Activated B cell treated with CpG ODN at 0.5 μM for 24 hours (primary cell): ENCODE measurements at regions not wholly inside any gene's neighbourhood (a gene's known extent, or its start where the extent isn't known, plus 50 kb on each side); places are given as distances from the start of the nearest gene placed in this dataset.

Experiments used
- ATAC-seq: fragments of 200-7000 bp; cut with Tn5 transposase; one replicate; pipeline ENCODE4 v1.10.0; 2021; ENCODE audit warnings: low read depth, mild to moderate bottlenecking, moderate library complexity
- CTCF ChIA-PET: fragments of 350-600 bp; sonication (Branson Sonifier 250); formaldehyde crosslinking; loops from one replicate; lab custom pipeline; 2021; ENCODE audit warnings: antibody characterized with exemption; lab: Charles Lee
- POLR2A ChIA-PET: fragments of 350-600 bp; sonication (Branson Sonifier 250); formaldehyde crosslinking; loops from one replicate; lab custom pipeline; 2021; ENCODE audit warnings: antibody characterized with exemption; lab: Charles Lee
- DNase-seq: peaks from one replicate; pipeline ENCODE4 v3.0.0; 2022
- H3K27ac Mint-ChIP-seq: one replicate; pipeline ENCODE4 v1.8.0; 2020; ENCODE audit warnings: mixed read lengths
- H3K27me3 Mint-ChIP-seq: one replicate; pipeline ENCODE4 v1.8.0; 2021; ENCODE audit warnings: mixed read lengths
- H3K36me3 Mint-ChIP-seq: one replicate; pipeline ENCODE4 v1.8.0; 2021; ENCODE audit warnings: low read depth, mixed read lengths
- H3K4me1 Mint-ChIP-seq: one replicate; pipeline ENCODE4 v1.8.0; 2021; ENCODE audit warnings: mixed read lengths
- H3K4me3 Mint-ChIP-seq: one replicate; pipeline ENCODE4 v1.8.0; 2020; ENCODE audit warnings: mild to moderate bottlenecking, mixed read lengths
- H3K9me3 Mint-ChIP-seq: one replicate; pipeline ENCODE4 v1.8.0; 2020; ENCODE audit warnings: mixed read lengths
- intact Hi-C: fragments of 100-400 bp; cut with micrococcal nuclease; formaldehyde crosslinking; loops from one replicate; pipeline ENCODE4 v1.15.1; 2024
- TF ChIP-seq, protein P1 (sequence below): fragments of 200-600 bp; IDR thresholded peaks from one replicate; pipeline ENCODE4 v1.8.0; 2022; ENCODE audit warnings: antibody characterized with exemption, mild to moderate bottlenecking

DNA sequence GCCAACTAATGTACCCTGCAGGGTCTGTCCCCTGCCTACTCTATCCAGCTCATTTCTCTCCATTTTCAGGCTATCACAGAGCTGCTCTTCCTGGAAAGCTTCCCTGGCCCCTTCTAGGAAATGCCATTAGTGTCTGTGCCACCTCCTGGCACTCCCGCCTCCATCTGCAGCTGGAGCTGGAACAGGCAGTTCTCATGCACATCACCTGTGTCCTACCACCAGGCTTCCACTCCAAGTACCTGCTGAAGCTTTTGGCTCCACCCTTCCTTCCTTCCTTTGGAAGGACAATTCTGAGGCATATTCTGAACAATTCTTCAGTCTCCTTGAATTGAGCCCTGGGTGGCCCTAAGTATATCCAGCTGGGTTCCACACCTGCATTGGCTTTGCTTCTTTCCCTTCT lies 156.2 kb upstream of the ZNF618 start:
- peaks cover 17% of the 10 kb centered on the region for H3K9me3 Mint-ChIP-seq
- no peaks in the 10 kb centered on the region for H3K36me3 Mint-ChIP-seq
- DNase-seq (no peak), ATAC-seq (no peak)
- intact Hi-C loops: no loop called here
- H3K27me3 Mint-ChIP-seq: peaks cover 8% of the 10 kb centered on the region
- H3K4me1 Mint-ChIP-seq: no peaks in the 10 kb centered on the region
- ChIA-PET POLR2A (no interaction called here), CTCF (no interaction called here)
- H3K4me3 Mint-ChIP-seq: no peak overlapping the region
- H3K27ac Mint-ChIP-seq: no peak overlapping the region
- TF ChIP-seq, protein P1, sequence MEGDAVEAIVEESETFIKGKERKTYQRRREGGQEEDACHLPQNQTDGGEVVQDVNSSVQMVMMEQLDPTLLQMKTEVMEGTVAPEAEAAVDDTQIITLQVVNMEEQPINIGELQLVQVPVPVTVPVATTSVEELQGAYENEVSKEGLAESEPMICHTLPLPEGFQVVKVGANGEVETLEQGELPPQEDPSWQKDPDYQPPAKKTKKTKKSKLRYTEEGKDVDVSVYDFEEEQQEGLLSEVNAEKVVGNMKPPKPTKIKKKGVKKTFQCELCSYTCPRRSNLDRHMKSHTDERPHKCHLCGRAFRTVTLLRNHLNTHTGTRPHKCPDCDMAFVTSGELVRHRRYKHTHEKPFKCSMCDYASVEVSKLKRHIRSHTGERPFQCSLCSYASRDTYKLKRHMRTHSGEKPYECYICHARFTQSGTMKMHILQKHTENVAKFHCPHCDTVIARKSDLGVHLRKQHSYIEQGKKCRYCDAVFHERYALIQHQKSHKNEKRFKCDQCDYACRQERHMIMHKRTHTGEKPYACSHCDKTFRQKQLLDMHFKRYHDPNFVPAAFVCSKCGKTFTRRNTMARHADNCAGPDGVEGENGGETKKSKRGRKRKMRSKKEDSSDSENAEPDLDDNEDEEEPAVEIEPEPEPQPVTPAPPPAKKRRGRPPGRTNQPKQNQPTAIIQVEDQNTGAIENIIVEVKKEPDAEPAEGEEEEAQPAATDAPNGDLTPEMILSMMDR: no peak

DNA sequence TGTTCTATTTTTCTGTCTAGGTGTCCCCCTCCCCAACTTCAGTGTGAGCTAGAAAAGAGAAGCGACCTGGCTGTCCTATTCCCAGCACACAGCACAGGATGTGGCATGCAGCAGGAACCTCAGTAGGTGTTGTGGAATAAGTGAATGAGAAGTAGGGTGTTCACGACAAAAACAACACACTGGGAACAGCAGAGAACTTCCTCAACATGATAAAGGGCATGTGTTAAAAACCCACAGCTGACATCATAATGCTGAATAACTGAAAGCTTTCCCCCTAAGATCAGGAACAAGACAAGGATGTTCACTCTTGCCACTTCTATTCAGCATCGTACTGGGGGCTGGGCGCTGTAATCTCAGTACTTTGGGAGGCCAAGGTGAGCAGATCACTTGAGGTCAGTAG lies 155.6 kb upstream of the ZNF618 start:
- no peak overlapping the region for H3K27ac Mint-ChIP-seq
- intact Hi-C loops: no loop called here
- POLR2A ChIA-PET: interaction anchor here (0.5 kb wide), 1 partner anchor 156 kb away, joined by 3 read pairs; no protein-coding TSS in a partner anchor
- no peak overlapping the region for H3K4me3 Mint-ChIP-seq
- H3K9me3 Mint-ChIP-seq: peaks cover 15% of the 10 kb centered on the region
- DNase-seq: no peak
- ATAC-seq: no peak
- CTCF ChIA-PET: no interaction called here
- TF ChIP-seq, protein P1: no peak
- H3K4me1 Mint-ChIP-seq: no peaks in the 10 kb centered on the region
- peaks cover 8% of the 10 kb centered on the region for H3K27me3 Mint-ChIP-seq
- H3K36me3 Mint-ChIP-seq: no peaks in the 10 kb centered on the region

DNA sequence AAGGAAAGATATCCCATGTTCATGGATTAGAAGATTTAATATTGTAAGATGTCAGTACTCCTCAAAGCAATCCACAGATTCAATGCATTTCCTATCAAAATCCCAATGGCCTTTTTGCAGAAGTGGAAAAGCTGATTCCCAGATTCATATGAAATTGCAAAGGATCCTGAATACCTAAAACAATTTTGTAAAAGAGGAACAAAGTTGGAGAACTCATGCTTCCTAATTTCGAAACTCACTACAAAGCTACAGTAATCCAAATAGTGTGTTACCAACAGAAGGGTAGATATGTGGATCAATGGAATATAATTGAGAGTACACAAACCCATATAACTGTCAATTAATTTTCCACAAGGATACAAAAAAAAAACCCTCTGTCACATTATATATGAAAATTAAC lies 154.3 kb upstream of the ZNF618 start:
- Mint-ChIP-seq H3K27ac (no peak overlapping the region), H3K27me3 (peaks cover 8% of the 10 kb centered on the region), H3K9me3 (peaks cover 7% of the 10 kb centered on the region), H3K36me3 (no peaks in the 10 kb centered on the region), H3K4me3 (no peak overlapping the region), H3K4me1 (no peaks in the 10 kb centered on the region)
- ChIA-PET CTCF (no interaction called here), POLR2A (no interaction called here)
- ATAC-seq: no peak
- TF ChIP-seq, protein P1: no peak
- DNase-seq: no peak
- intact Hi-C loops: no loop called here

DNA sequence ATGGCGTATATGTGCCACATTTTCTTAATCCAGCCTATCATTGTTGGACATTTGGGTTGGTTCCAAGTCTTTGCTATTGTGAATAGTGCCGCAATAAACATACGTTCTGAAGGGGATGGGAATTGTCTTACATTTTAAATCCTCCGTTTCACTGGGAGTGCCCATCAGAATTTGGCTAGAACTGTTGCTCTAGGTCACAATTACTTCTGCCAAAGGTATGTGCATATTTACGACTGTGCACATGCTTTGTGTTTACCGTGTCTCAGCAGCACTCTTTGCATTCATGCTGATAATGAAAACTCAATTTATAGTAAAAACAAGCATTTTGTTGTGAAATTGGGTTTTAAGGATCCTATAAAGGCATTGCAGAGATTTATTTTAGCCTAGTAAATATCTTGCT lies 151.9 kb upstream of the ZNF618 start:
- TF ChIP-seq, protein P1: no peak
- CTCF ChIA-PET: no interaction called here
- Mint-ChIP-seq H3K36me3 (no peaks in the 10 kb centered on the region), H3K27me3 (peaks cover 6% of the 10 kb centered on the region), H3K4me3 (no peak overlapping the region), H3K9me3 (peaks cover 10% of the 10 kb centered on the region), H3K4me1 (no peaks in the 10 kb centered on the region), H3K27ac (no peak overlapping the region)
- POLR2A ChIA-PET: no interaction called here
- intact Hi-C loops: no loop called here
- DNase-seq (no peak), ATAC-seq (no peak)

DNA sequence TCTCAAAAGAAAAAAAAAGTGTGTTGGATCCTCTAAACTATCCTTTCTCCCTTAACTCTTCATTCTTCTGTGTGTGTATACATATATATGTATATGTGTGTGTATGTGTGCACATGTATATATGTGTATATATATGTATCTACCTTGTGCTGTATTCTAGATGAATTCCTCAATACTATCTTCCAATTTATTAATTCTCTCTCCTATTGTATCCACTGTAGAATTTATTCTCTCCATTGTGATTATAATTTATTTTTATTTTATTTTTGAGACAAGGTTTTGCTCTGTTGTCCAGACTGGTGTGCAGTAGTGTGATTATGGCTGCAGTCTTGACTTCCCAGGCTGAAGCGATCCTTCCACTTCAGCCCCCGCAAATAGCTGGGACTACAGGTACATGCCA lies 147.1 kb upstream of the ZNF618 start:
- Mint-ChIP-seq H3K36me3 (no peaks in the 10 kb centered on the region), H3K27ac (no peak overlapping the region), H3K9me3 (peaks cover 18% of the 10 kb centered on the region), H3K4me3 (no peak overlapping the region), H3K4me1 (no peaks in the 10 kb centered on the region), H3K27me3 (peaks cover 12% of the 10 kb centered on the region)
- intact Hi-C loops: no loop called here
- TF ChIP-seq, protein P1: no peak
- ChIA-PET POLR2A (no interaction called here), CTCF (no interaction called here)
- no peak for DNase-seq
- no peak for ATAC-seq
